DOHH2 (cell line): ENCODE measurements at regions not wholly inside any gene's neighbourhood (a gene's known extent, or its start where the extent isn't known, plus 50 kb on each side); places are given as distances from the start of the nearest gene placed in this dataset.

Source experiments
- H3F3A ChIP-seq: fragments of 200-600 bp; sonication (generic), shearing (Covaris generic); 2 replicates; pipeline ENCODE4 v1.6.0; 2016; ENCODE audit warnings: antibody characterized with exemption, mild to moderate bottlenecking; ENCODE audit not compliant: control insufficient read depth, insufficient read depth
- H3K27ac ChIP-seq: fragments of 200-600 bp; sonication (generic); 2 replicates; pipeline ENCODE4 v1.5.1; 2014; ENCODE audit warnings: low read depth, mild to moderate bottlenecking, low read length, moderate library complexity
- H3K27me3 ChIP-seq: fragments of 200-600 bp; sonication (generic); 2 replicates; pipeline ENCODE4 v1.6.1; 2014; ENCODE audit warnings: mild to moderate bottlenecking, low read length, mixed read lengths; ENCODE audit not compliant: control insufficient read depth
- H3K36me3 ChIP-seq: fragments of 200-600 bp; sonication (generic); 2 replicates; pipeline ENCODE4 v1.6.1; 2014; ENCODE audit warnings: mild to moderate bottlenecking, low read length, moderate library complexity, mixed read lengths; ENCODE audit not compliant: control insufficient read depth
- H3K4me1 ChIP-seq: fragments of 200-600 bp; sonication (generic); 2 replicates; pipeline ENCODE4 v1.6.1; 2014; ENCODE audit warnings: mild to moderate bottlenecking, low read length, mixed read lengths; ENCODE audit not compliant: control insufficient read depth
- H3K4me2 ChIP-seq: fragments of 200-600 bp; sonication (generic); 2 replicates; pipeline ENCODE4 v1.6.0; 2014; ENCODE audit warnings: mild to moderate bottlenecking, low read length, moderate library complexity
- H3K4me3 ChIP-seq: fragments of 200-600 bp; sonication (generic); 2 replicates; pipeline ENCODE4 v1.5.1; 2014; ENCODE audit warnings: mild to moderate bottlenecking, low read length, mixed read lengths
- H3K79me2 ChIP-seq: fragments of 200-600 bp; sonication (generic); 2 replicates; pipeline ENCODE4 v1.6.1; 2014; ENCODE audit warnings: mild to moderate bottlenecking, low read length, mixed read lengths; ENCODE audit not compliant: control insufficient read depth
- H3K9me2 ChIP-seq: fragments of 200-600 bp; sonication (generic); replicated peaks from 2 replicates; pipeline ENCODE4 v1.6.1; 2014; ENCODE audit warnings: mild to moderate bottlenecking, low read length, mixed read lengths; ENCODE audit not compliant: control insufficient read depth
- H3K9me3 ChIP-seq: fragments of 200-600 bp; sonication (generic); 2 replicates; pipeline ENCODE4 v1.6.1; 2014; ENCODE audit warnings: antibody characterized with exemption, low read length, mixed read lengths; ENCODE audit not compliant: control insufficient read depth, insufficient read depth
- H4K20me1 ChIP-seq: fragments of 200-600 bp; sonication (generic); 2 replicates; pipeline ENCODE4 v1.6.0; 2014; ENCODE audit warnings: low read depth, mild to moderate bottlenecking, antibody characterized with exemption, low read length, moderate library complexity; ENCODE audit not compliant: control insufficient read depth, insufficient read depth
- EZH2phosphoT487 ChIP-seq: fragments of 200-600 bp; sonication (generic); IDR thresholded peaks from 2 replicates; pipeline ENCODE4 v1.6.1; 2017; ENCODE audit warnings: borderline replicate concordance, mild to moderate bottlenecking, antibody characterized with exemption, low read length, moderate library complexity, mixed read lengths
- TF ChIP-seq, protein P1 (sequence below): fragments of 200-600 bp; sonication (generic); IDR thresholded peaks from one replicate; pipeline ENCODE4 v1.5.1; 2014; ENCODE audit warnings: antibody characterized with exemption, mild to moderate bottlenecking, low read depth, low read length; ENCODE audit not compliant: poor library complexity, severe bottlenecking

GRCh38 chr11:134711588-134711987 is 299.5 kb upstream of the B3GAT1 start:
- H3K79me2 ChIP-seq: no peaks in the 10 kb centered on the region
- no peaks in the 10 kb centered on the region for H4K20me1 ChIP-seq
- no peak overlapping the region for H3K4me3 ChIP-seq
- no peaks in the 10 kb centered on the region for H3K9me3 ChIP-seq
- no peaks in the 10 kb centered on the region for H3F3A ChIP-seq
- H3K27me3 ChIP-seq: 0 out of 2 replicates have a peak, but pooled peaks cover 3% of the 10 kb centered on the region
- TF ChIP-seq, protein P1, sequence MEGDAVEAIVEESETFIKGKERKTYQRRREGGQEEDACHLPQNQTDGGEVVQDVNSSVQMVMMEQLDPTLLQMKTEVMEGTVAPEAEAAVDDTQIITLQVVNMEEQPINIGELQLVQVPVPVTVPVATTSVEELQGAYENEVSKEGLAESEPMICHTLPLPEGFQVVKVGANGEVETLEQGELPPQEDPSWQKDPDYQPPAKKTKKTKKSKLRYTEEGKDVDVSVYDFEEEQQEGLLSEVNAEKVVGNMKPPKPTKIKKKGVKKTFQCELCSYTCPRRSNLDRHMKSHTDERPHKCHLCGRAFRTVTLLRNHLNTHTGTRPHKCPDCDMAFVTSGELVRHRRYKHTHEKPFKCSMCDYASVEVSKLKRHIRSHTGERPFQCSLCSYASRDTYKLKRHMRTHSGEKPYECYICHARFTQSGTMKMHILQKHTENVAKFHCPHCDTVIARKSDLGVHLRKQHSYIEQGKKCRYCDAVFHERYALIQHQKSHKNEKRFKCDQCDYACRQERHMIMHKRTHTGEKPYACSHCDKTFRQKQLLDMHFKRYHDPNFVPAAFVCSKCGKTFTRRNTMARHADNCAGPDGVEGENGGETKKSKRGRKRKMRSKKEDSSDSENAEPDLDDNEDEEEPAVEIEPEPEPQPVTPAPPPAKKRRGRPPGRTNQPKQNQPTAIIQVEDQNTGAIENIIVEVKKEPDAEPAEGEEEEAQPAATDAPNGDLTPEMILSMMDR: no peak
- TF ChIP-seq EZH2phosphoT487: no peak
- no peak overlapping the region for H3K27ac ChIP-seq
- no peaks in the 10 kb centered on the region for H3K36me3 ChIP-seq
- no peaks in the 10 kb centered on the region for H3K9me2 ChIP-seq
- H3K4me1 ChIP-seq: no peaks in the 10 kb centered on the region
- H3K4me2 ChIP-seq: no peak overlapping the region

DNA sequence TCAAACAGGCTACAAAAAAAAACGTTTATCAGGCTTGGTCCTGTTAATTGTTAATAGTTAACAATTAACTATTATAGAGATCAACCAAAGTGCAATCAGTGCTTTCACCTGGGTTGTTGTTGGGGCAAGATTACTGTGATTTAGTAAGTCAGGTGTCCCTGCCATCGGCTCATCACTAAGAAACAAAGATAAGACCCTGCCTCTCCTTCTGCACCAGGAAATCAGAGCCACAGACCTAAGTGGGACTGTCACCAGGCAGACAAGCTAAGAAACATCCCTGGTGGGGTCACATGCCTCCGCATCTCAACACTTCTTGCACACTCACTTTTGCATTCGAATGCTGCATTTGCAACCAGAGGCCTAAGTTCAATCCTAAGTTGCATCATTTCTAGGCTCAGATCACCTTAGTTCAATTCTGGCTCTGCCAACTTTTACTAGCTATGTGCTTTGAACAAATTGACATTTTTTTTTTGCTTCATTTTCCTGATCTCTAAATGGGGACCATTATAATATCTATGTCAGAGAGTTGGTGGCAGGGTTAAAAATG is 298.9 kb upstream of the B3GAT1 start:
- Histone ChIP-seq H3F3A (no peaks in the 10 kb centered on the region), H3K79me2 (no peaks in the 10 kb centered on the region), H3K9me3 (no peaks in the 10 kb centered on the region), H3K4me3 (no peak overlapping the region), H3K36me3 (no peaks in the 10 kb centered on the region), H3K27me3 (no peaks in the 10 kb centered on the region), H4K20me1 (no peaks in the 10 kb centered on the region), H3K4me1 (no peaks in the 10 kb centered on the region), H3K9me2 (no peaks in the 10 kb centered on the region), H3K27ac (no peak overlapping the region), H3K4me2 (no peak overlapping the region)
- TF ChIP-seq, protein P1: no peak
- no peak for TF ChIP-seq EZH2phosphoT487

- H3F3A ChIP-seq: no peaks in the 10 kb centered on the region
- H3K79me2 ChIP-seq: no peaks in the 10 kb centered on the region
- no peaks in the 10 kb centered on the region for H3K9me3 ChIP-seq
- H3K4me1 ChIP-seq: no peaks in the 10 kb centered on the region
- H3K36me3 ChIP-seq: no peaks in the 10 kb centered on the region
- H3K9me2 ChIP-seq: no peaks in the 10 kb centered on the region
- H3K4me3 ChIP-seq: no peak overlapping the region
- H4K20me1 ChIP-seq: no peaks in the 10 kb centered on the region
- H3K4me2 ChIP-seq: no peak overlapping the region
- TF ChIP-seq, protein P1: no peak
- TF ChIP-seq EZH2phosphoT487: no peak
- H3K27me3 ChIP-seq: no peaks in the 10 kb centered on the region
- no peak overlapping the region for H3K27ac ChIP-seq
Observed at GRCh38 chr11:134705858-134706257, 293.8 kb upstream of the B3GAT1 start.

DNA sequence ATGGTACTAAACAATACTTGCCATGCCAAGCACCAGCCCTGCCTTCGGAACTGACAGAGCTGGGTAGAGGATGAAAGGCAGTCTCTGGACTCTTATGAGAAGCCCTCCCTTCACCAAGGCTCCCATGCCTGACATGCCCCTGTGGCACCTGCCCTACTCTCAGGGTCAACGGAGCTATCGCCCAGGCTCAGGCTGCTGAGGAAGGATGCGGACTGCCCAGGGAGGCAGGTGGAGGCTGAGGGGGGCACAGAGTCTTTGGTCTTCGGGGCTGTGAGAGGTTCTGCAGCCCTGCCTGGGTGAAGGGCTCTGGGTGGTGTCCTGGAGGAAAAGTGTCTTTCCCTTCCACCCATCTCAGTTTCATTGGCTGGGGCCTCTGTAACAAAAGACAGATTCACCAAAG is 290.8 kb upstream of the B3GAT1 start:
- Histone ChIP-seq H3K4me3 (no peak overlapping the region), H3F3A (no peaks in the 10 kb centered on the region), H3K79me2 (no peaks in the 10 kb centered on the region), H4K20me1 (no peaks in the 10 kb centered on the region), H3K27ac (no peak overlapping the region), H3K4me2 (no peak overlapping the region), H3K36me3 (no peaks in the 10 kb centered on the region), H3K9me3 (no peaks in the 10 kb centered on the region), H3K9me2 (no peaks in the 10 kb centered on the region), H3K27me3 (no peaks in the 10 kb centered on the region), H3K4me1 (no peaks in the 10 kb centered on the region)
- TF ChIP-seq, protein P1: no peak
- TF ChIP-seq EZH2phosphoT487: no peak
